GM12878 (cell line): ENCODE measurements at regions not wholly inside any gene's neighbourhood (a gene's known extent, or its start where the extent isn't known, plus 50 kb on each side); places are given as distances from the start of the nearest gene placed in this dataset.

Experiments used
- ATAC-seq: fragments of 200-7000 bp; cut with Tn5 transposase; 3 replicates; pipeline ENCODE4 v1.9.1; 2020; ENCODE audit warnings: mild to moderate bottlenecking, moderate library complexity
- BruUV-seq: library from RNA; stranded (reverse); fragments of 400-500 nt; replicated peaks from 2 replicates; lab custom pipeline; 2021; lab: Mats Ljungman, UMichigan
- CTCF ChIA-PET: fragments of 300-600 bp; sonication (Branson Sonifier 250); formaldehyde crosslinking; extraction: SDS; loops from one replicate; lab custom pipeline; 2021; ENCODE audit warnings: inconsistent platforms; lab: Yijun Ruan, JAX
- POLR2A ChIA-PET: fragments of 350-600 bp; formaldehyde crosslinking; extraction: SDS; loops from one replicate; lab custom pipeline; 2021; ENCODE audit warnings: inconsistent platforms; lab: Charles Lee
- RAD21 ChIA-PET: fragments of 300-600 bp; sonication (Branson Sonifier 250); formaldehyde crosslinking; loops from one replicate; lab custom pipeline; 2023; ENCODE audit warnings: antibody characterized with exemption; ENCODE audit not compliant: unreplicated experiment; lab: Charles Lee
- SMC1A ChIA-PET: fragments of 300-600 bp; sonication (Branson Sonifier 250); formaldehyde crosslinking; loops from one replicate; lab custom pipeline; 2023; ENCODE audit not compliant: unreplicated experiment, uncharacterized antibody; lab: Charles Lee
- DNase-seq: peaks from one replicate; pipeline ENCODE4 v3.0.0-alpha.2; 2011; ENCODE audit warnings: low read depth, low spot score
- FAIRE-seq: peaks from 3 replicates; lab custom pipeline; 2011; peaks lifted over from hg19 to GRCh38; lab: Jason Lieb, UNC
- H2AFZ ChIP-seq: 2 replicates; pipeline ENCODE4 v1.6.0; 2011; ENCODE audit warnings: low read depth, low read length, control low read depth; ENCODE audit not compliant: control insufficient read depth
- H3K27ac ChIP-seq: 2 replicates; pipeline ENCODE4 v1.5.1; 2011; ENCODE audit warnings: control low read depth; ENCODE audit not compliant: control insufficient read depth, insufficient read depth
- H3K27me3 ChIP-seq, 2 experiments: replicated peaks in 1 of 2; 2 replicates each; pipeline versions ENCODE4 v1.6.0 to v1.6.1; 2011; ENCODE audit warnings: low read length in 1 of 2; ENCODE audit not compliant: control insufficient read depth in 2 of 2, insufficient read depth in 2 of 2
- H3K36me3 ChIP-seq, 2 experiments: 2 replicates each; pipeline ENCODE4 v1.5.1; 2011; ENCODE audit warnings: low read length in 1 of 2; ENCODE audit not compliant: control insufficient read depth in 2 of 2, insufficient read depth in 2 of 2
- H3K4me1 ChIP-seq: 2 replicates; pipeline ENCODE4 v1.6.1; 2011; ENCODE audit warnings: mild to moderate bottlenecking, low read length, moderate library complexity, mixed read lengths; ENCODE audit not compliant: control insufficient read depth, insufficient read depth
- H3K4me2 ChIP-seq: 2 replicates; pipeline ENCODE4 v1.6.0; 2011; ENCODE audit warnings: control low read depth; ENCODE audit not compliant: control insufficient read depth, insufficient read depth
- H3K4me3 ChIP-seq: fragments of 200-600 bp; sonication (generic); 2 replicates; pipeline ENCODE4 v1.5.1; 2016
- H3K79me2 ChIP-seq: 2 replicates; pipeline ENCODE4 v1.6.0; 2011; ENCODE audit warnings: low read length; ENCODE audit not compliant: control insufficient read depth, insufficient read depth
- H3K9ac ChIP-seq: 2 replicates; pipeline ENCODE4 v1.8.0; 2011; ENCODE audit warnings: low read length, control low read depth, mixed read lengths; ENCODE audit not compliant: control insufficient read depth, insufficient read depth
- H3K9me3 ChIP-seq: replicated peaks from 3 replicates; pipeline ENCODE4 v1.5.1; 2011; ENCODE audit warnings: mild to moderate bottlenecking, low read length; ENCODE audit not compliant: control insufficient read depth, insufficient read depth
- H4K20me1 ChIP-seq: 2 replicates; pipeline ENCODE4 v1.6.0; 2011; ENCODE audit not compliant: control insufficient read depth, insufficient read depth
- BACH1 ChIP-seq: fragments of 450-650 bp; IDR thresholded peaks from 2 replicates; pipeline ENCODE4 v1.6.1; 2017; ENCODE audit warnings: mild to moderate bottlenecking, borderline replicate concordance
- BRCA1 ChIP-seq: IDR thresholded peaks from 2 replicates; pipeline ENCODE4 v1.6.1; 2011; ENCODE audit warnings: low read depth, low read length, improper control_type of control experiment
- CBX3 ChIP-seq: fragments of 200-600 bp; sonication (generic); IDR thresholded peaks from 2 replicates; pipeline ENCODE4 v1.6.1; 2016; ENCODE audit warnings: low read depth, borderline replicate concordance
- STAT1 ChIP-seq: fragments of 450-650 bp; conservative IDR thresholded peaks from 2 replicates; pipeline ENCODE4 v1.6.1; 2014; ENCODE audit warnings: antibody characterized with exemption, mild to moderate bottlenecking
- TAF1 ChIP-seq: IDR thresholded peaks from 2 replicates; pipeline ENCODE4 v1.6.1; 2011; ENCODE audit warnings: mild to moderate bottlenecking, low read depth, low read length, borderline replicate concordance
- TCF3 ChIP-seq: IDR thresholded peaks from 2 replicates; pipeline ENCODE4 v1.6.1; 2012; ENCODE audit warnings: low read depth, mild to moderate bottlenecking, low read length, borderline replicate concordance; ENCODE audit not compliant: insufficient read depth
- USF2 ChIP-seq: IDR thresholded peaks from 2 replicates; pipeline ENCODE4 v1.6.1; 2011; ENCODE audit warnings: low read depth, low read length, improper control_type of control experiment, borderline replicate concordance
- ZNF687 ChIP-seq: fragments of 450-650 bp; IDR thresholded peaks from 2 replicates; pipeline ENCODE4 v1.6.1; 2017; ENCODE audit warnings: mild to moderate bottlenecking, moderate library complexity
- WGBS: methylation state at CpG from one replicate; pipeline ENCODE4 v1.1.6; 2016; ENCODE audit warnings: low lambda C conversion rate; ENCODE audit not compliant: insufficient replicate concordance, insufficient coverage; ENCODE audit errors: missing lambda C conversion rate; 5-methylcytosine and 5-hydroxymethylcytosine counted together
- in situ Hi-C: fragments of 300-500 bp; cut with MboI; formaldehyde crosslinking; loops from 9 replicates; pipeline ENCODE4 v1.14.3; 2018; ENCODE audit warnings: mixed read lengths
- intact Hi-C: fragments of 100-400 bp; cut with micrococcal nuclease; formaldehyde crosslinking; loops from one replicate; pipeline ENCODE4 v1.14.2; 2022; ENCODE audit not compliant: unreplicated experiment
- TF ChIP-seq, protein P1 (sequence below): fragments of 450-650 bp; formaldehyde crosslinking; IDR thresholded peaks from 2 replicates; pipeline ENCODE4 v1.4.0; 2022; ENCODE audit warnings: mild to moderate bottlenecking, moderate library complexity
- TF ChIP-seq, protein P2 (sequence below): fragments of 450-650 bp; IDR thresholded peaks from 2 replicates; pipeline ENCODE4 v1.6.1; 2018; ENCODE audit warnings: mild to moderate bottlenecking, low read depth, moderate library complexity; ENCODE audit not compliant: partially characterized antibody

GRCh38 chr1:192243721-192244120, 73.1 kb upstream of the RGS21 start (continued):
- no peak for TF ChIP-seq ZNF687

DNA sequence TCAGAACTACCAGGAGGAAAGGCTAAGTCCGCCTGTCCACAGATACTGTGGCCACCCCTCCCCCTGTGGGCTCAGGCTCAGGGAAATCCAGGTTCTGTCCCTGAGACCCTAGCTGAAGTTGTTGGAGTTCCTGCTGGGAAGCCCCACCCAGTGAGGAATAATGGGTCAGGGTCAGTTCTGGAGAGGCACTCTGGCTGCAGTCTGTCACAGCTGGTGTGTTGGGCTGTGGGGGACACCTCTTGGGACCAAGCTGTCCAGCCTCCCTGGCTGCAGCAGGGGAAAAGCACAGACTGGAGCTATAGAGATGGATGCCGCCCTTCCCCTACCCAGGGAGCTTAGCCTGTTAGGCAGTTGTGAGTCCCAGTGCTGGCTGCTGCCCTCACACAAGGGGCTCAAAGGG, 65.1 kb upstream of the RGS21 start:
- H3K36me3 ChIP-seq, result no peaks in the 10 kb centered on the region
- DNase-seq (no peak), FAIRE-seq (no peak), ATAC-seq (no peak)
- no peaks in the 10 kb centered on the region for H4K20me1 ChIP-seq
- ChIA-PET SMC1A (no interaction called here), CTCF (no interaction called here), RAD21 (no interaction called here), POLR2A (no interaction called here)
- H3K27ac ChIP-seq, result no peak overlapping the region
- no peak overlapping the region for H3K4me3 ChIP-seq
- in situ Hi-C loops (no loop called here), intact Hi-C loops (no loop called here)
- H3K4me2 ChIP-seq, result no peak overlapping the region
- H3K27me3 ChIP-seq, result no peaks in the 10 kb centered on the region
- WGBS, result 21% methylated on average over 2 of the region's 2 CpGs
- BruUV-seq, result no TSS peak
- no peaks in the 10 kb centered on the region for H3K4me1 ChIP-seq
- no peaks in the 10 kb centered on the region for H3K79me2 ChIP-seq
- no peaks in the 10 kb centered on the region for H3K9me3 ChIP-seq
- H2AFZ ChIP-seq, result no peak overlapping the region
- H3K9ac ChIP-seq, result no peak overlapping the region
- TF ChIP-seq TCF3, result no peak
- no peak for TF ChIP-seq TAF1
- TF ChIP-seq, protein P1, sequence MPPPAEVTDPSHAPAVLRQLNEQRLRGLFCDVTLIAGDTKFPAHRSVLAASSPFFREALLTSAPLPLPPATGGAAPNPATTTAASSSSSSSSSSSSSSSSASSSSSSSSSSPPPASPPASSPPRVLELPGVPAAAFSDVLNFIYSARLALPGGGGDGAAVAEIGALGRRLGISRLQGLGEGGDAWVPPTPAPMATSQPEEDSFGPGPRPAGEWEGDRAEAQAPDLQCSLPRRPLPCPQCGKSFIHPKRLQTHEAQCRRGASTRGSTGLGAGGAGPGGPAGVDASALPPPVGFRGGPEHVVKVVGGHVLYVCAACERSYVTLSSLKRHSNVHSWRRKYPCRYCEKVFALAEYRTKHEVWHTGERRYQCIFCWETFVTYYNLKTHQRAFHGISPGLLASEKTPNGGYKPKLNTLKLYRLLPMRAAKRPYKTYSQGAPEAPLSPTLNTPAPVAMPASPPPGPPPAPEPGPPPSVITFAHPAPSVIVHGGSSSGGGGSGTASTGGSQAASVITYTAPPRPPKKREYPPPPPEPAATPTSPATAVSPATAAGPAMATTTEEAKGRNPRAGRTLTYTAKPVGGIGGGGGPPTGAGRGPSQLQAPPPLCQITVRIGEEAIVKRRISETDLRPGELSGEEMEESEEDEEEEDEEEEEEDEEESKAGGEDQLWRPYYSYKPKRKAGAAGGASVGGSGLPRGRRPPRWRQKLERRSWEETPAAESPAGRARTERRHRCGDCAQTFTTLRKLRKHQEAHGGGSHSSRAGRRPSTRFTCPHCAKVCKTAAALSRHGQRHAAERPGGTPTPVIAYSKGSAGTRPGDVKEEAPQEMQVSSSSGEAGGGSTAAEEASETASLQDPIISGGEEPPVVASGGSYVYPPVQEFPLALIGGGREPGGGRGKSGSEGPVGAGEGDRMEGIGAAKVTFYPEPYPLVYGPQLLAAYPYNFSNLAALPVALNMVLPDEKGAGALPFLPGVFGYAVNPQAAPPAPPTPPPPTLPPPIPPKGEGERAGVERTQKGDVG (CRISPR knock-in tag), result no peak
- no peak for TF ChIP-seq CBX3
- TF ChIP-seq, protein P2, sequence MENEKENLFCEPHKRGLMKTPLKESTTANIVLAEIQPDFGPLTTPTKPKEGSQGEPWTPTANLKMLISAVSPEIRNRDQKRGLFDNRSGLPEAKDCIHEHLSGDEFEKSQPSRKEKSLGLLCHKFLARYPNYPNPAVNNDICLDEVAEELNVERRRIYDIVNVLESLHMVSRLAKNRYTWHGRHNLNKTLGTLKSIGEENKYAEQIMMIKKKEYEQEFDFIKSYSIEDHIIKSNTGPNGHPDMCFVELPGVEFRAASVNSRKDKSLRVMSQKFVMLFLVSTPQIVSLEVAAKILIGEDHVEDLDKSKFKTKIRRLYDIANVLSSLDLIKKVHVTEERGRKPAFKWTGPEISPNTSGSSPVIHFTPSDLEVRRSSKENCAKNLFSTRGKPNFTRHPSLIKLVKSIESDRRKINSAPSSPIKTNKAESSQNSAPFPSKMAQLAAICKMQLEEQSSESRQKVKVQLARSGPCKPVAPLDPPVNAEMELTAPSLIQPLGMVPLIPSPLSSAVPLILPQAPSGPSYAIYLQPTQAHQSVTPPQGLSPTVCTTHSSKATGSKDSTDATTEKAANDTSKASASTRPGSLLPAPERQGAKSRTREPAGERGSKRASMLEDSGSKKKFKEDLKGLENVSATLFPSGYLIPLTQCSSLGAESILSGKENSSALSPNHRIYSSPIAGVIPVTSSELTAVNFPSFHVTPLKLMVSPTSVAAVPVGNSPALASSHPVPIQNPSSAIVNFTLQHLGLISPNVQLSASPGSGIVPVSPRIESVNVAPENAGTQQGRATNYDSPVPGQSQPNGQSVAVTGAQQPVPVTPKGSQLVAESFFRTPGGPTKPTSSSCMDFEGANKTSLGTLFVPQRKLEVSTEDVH, result no peak
- TF ChIP-seq BRCA1, result no peak
- TF ChIP-seq BACH1, result no peak
- TF ChIP-seq STAT1, result no peak
- no peak for TF ChIP-seq USF2
